Stimulated activated CD4-positive, alpha-beta T cell treated with anti-CD3 and anti-CD28 coated beads, Interleukin-4, amount 100 ng/mL, for 1 hour (primary cell): ENCODE measurements at regions not wholly inside any gene's neighbourhood (a gene's known extent, or its start where the extent isn't known, plus 50 kb on each side); places are given as distances from the start of the nearest gene placed in this dataset.
"Not testable (repeated sequence)": the region's sequence is repeated elsewhere in the genome, so short reads cannot be mapped to it uniquely, and the experiment has no call there.

Experiments used
- DNase-seq: peaks from one replicate; pipeline ENCODE4 v3.0.0-alpha.2; 2020

- no peak for DNase-seq
Measured at GRCh38 chr18:11454040-11454439, 155.4 kb upstream of the SLC35G4 start.

GRCh38 chr18:11444169-11444568, 165.2 kb upstream of the SLC35G4 start:
- not testable (repeated sequence) for DNase-seq

- no peak for DNase-seq
Measured at GRCh38 chr18:11437046-11437445, 172.3 kb upstream of the SLC35G4 start.

GRCh38 chr18:11432360-11432811, 177.0 kb upstream of the SLC35G4 start:
- DNase-seq: no peak

- DNase-seq: no peak
Measured at GRCh38 chr18:11429876-11430275, 179.5 kb upstream of the SLC35G4 start.

- DNase-seq: no peak
Measured at GRCh38 chr18:11425211-11425610, 184.2 kb upstream of the SLC35G4 start.

GRCh38 chr18:11419338-11419737, 190.1 kb upstream of the SLC35G4 start:
- no peak for DNase-seq

- DNase-seq: no peak
Measured at GRCh38 chr18:11412811-11413210, 196.6 kb upstream of the SLC35G4 start.

- DNase-seq: no peak
Measured at GRCh38 chr18:11411048-11411447, 198.3 kb upstream of the SLC35G4 start.

GRCh38 chr18:11408555-11409065, 200.8 kb upstream of the SLC35G4 start:
- no peak for DNase-seq

GRCh38 chr18:11407940-11408339, 201.5 kb upstream of the SLC35G4 start:
- DNase-seq: no peak

GRCh38 chr18:11405804-11406203, 203.6 kb upstream of the SLC35G4 start:
- no peak for DNase-seq

GRCh38 chr18:11400703-11401102, 208.7 kb upstream of the SLC35G4 start:
- DNase-seq: no peak

- no peak for DNase-seq
Measured at GRCh38 chr18:11398625-11399024, 210.8 kb upstream of the SLC35G4 start.

- no peak for DNase-seq
Measured at GRCh38 chr18:11392980-11393885, 216.2 kb upstream of the SLC35G4 start.

GRCh38 chr18:11392292-11392691, 217.1 kb upstream of the SLC35G4 start:
- DNase-seq: no peak

GRCh38 chr18:11391661-11392060, 217.7 kb upstream of the SLC35G4 start:
- DNase-seq: no peak

- DNase-seq: no peak
Measured at GRCh38 chr18:11388755-11389680, 220.4 kb upstream of the SLC35G4 start.

GRCh38 chr18:11387880-11388279, 221.5 kb upstream of the SLC35G4 start:
- no peak for DNase-seq

GRCh38 chr18:11383381-11383780, 226.0 kb upstream of the SLC35G4 start:
- no peak for DNase-seq

- no peak for DNase-seq
Measured at GRCh38 chr18:11380968-11381367, 228.4 kb upstream of the SLC35G4 start.

GRCh38 chr18:11379660-11380059, 229.7 kb upstream of the SLC35G4 start:
- DNase-seq: no peak

GRCh38 chr18:11377766-11378540, 228.6 kb upstream of the PIEZO2 start:
- DNase-seq: no peak
